HG03460 (cell line): ENCODE measurements at regions not wholly inside any gene's neighbourhood (a gene's known extent, or its start where the extent isn't known, plus 50 kb on each side); places are given as distances from the start of the nearest gene placed in this dataset.

Source experiments
- ATAC-seq: cut with Tn5 transposase; IDR thresholded peaks from one replicate; pipeline ENCODE4 v1.9.1; 2021; ENCODE audit not compliant: unreplicated experiment

GRCh38 chr3:24905266-24905665, 410.6 kb upstream of the THRB start:
- no peak for ATAC-seq

- ATAC-seq, result no peak
Observed at GRCh38 chr3:24907106-24907505, 412.5 kb upstream of the THRB start.

- ATAC-seq, result no peak
Observed at GRCh38 chr3:24911076-24911475, 416.4 kb upstream of the THRB start.

- no peak for ATAC-seq
Observed at GRCh38 chr3:24915639-24916038, 421.0 kb upstream of the THRB start.

GRCh38 chr3:24917908-24918307, 423.3 kb upstream of the THRB start:
- ATAC-seq, result no peak

- ATAC-seq, result no peak
Observed at GRCh38 chr3:24923570-24923969, 428.9 kb upstream of the THRB start.

- no peak for ATAC-seq
Observed at GRCh38 chr3:24929521-24929920, 434.9 kb upstream of the THRB start.

- no peak for ATAC-seq
Observed at GRCh38 chr3:24933401-24933800, 438.8 kb upstream of the THRB start.

- ATAC-seq, result no peak
Observed at GRCh38 chr3:24936574-24936973, 441.9 kb upstream of the THRB start.

- no peak for ATAC-seq
Observed at GRCh38 chr3:24937228-24937627, 442.6 kb upstream of the THRB start.

GRCh38 chr3:24937780-24938179, 443.1 kb upstream of the THRB start:
- ATAC-seq, result no peak

- no peak for ATAC-seq
Observed at GRCh38 chr3:24943961-24944360, 449.3 kb upstream of the THRB start.

GRCh38 chr3:24944805-24945520, 450.3 kb upstream of the THRB start:
- ATAC-seq, result no peak

GRCh38 chr3:24945563-24945962, 450.9 kb upstream of the THRB start:
- ATAC-seq, result no peak

- no peak for ATAC-seq
Observed at GRCh38 chr3:24947103-24947502, 452.5 kb upstream of the THRB start.

- no peak for ATAC-seq
Observed at GRCh38 chr3:24951180-24951579, 456.5 kb upstream of the THRB start.

- no peak for ATAC-seq
Observed at GRCh38 chr3:24952388-24952787, 457.7 kb upstream of the THRB start.

- ATAC-seq, result no peak
Observed at GRCh38 chr3:24953060-24953771, 458.6 kb upstream of the THRB start.

GRCh38 chr3:24956613-24957012, 462.0 kb upstream of the THRB start:
- no peak for ATAC-seq

GRCh38 chr3:24958271-24958670, 463.6 kb upstream of the THRB start:
- ATAC-seq, result no peak

GRCh38 chr3:24958910-24959447, 464.3 kb upstream of the THRB start:
- ATAC-seq, result no peak
